HEK293T (cell line): ENCODE measurements at regions not wholly inside any gene's neighbourhood (a gene's known extent, or its start where the extent isn't known, plus 50 kb on each side); places are given as distances from the start of the nearest gene placed in this dataset.

ENCODE experiments used
- ARNT ChIP-seq: fragments of 450-650 bp; IDR thresholded peaks from 2 replicates; pipeline ENCODE4 v1.6.1; 2017; ENCODE audit warnings: mild to moderate bottlenecking
- BHLHE40 ChIP-seq: fragments of 450-650 bp; IDR thresholded peaks from 2 replicates; pipeline ENCODE4 v1.6.1; 2016; ENCODE audit warnings: mild to moderate bottlenecking, moderate library complexity, borderline replicate concordance
- FOXK2 ChIP-seq: fragments of 450-650 bp; IDR thresholded peaks from 2 replicates; pipeline ENCODE4 v1.6.1; 2016; ENCODE audit warnings: mild to moderate bottlenecking
- FOXM1 ChIP-seq: fragments of 450-650 bp; IDR thresholded peaks from 2 replicates; pipeline ENCODE4 v1.6.1; 2017; ENCODE audit warnings: mild to moderate bottlenecking, borderline replicate concordance
- HDGF ChIP-seq: fragments of 450-650 bp; IDR thresholded peaks from 2 replicates; pipeline ENCODE4 v1.6.1; 2017; ENCODE audit warnings: antibody characterized with exemption, borderline replicate concordance
- L3MBTL2 ChIP-seq: fragments of 450-650 bp; conservative IDR thresholded peaks from 2 replicates; pipeline ENCODE4 v1.6.1; 2016; ENCODE audit warnings: mild to moderate bottlenecking
- LEF1 ChIP-seq: fragments of 450-650 bp; IDR thresholded peaks from 2 replicates; pipeline ENCODE4 v1.6.1; 2017; ENCODE audit warnings: mild to moderate bottlenecking, borderline replicate concordance
- PKNOX1 ChIP-seq: fragments of 450-650 bp; IDR thresholded peaks from 2 replicates; pipeline ENCODE4 v1.6.1; 2016
- SP1 ChIP-seq: fragments of 450-650 bp; IDR thresholded peaks from 2 replicates; pipeline ENCODE4 v1.6.1; 2017
- SUZ12 ChIP-seq: fragments of 450-650 bp; IDR thresholded peaks from 2 replicates; pipeline ENCODE4 v1.6.1; 2016; ENCODE audit warnings: mild to moderate bottlenecking
- TARDBP ChIP-seq: fragments of 450-650 bp; IDR thresholded peaks from 2 replicates; pipeline ENCODE4 v1.6.1; 2016

- TF ChIP-seq FOXK2 (no peak), L3MBTL2 (no peak), BHLHE40 (no peak), TARDBP (no peak), ARNT (no peak), PKNOX1 (no peak), HDGF (no peak), LEF1 (no peak), SUZ12 (no peak), FOXM1 (no peak), SP1 (no peak)
Measured at GRCh38 chr13:90768116-90768515, 579.4 kb upstream of the MIR17HG start.
